Lower leg skin (tissue), 3 donors: ENCODE measurements at regions not wholly inside any gene's neighbourhood (a gene's known extent, or its start where the extent isn't known, plus 50 kb on each side); places are given as distances from the start of the nearest gene placed in this dataset.

Source experiments
- POLR2A ChIP-seq, 2 donors: fragments of 450-650 bp; IDR thresholded peaks; one replicate each; pipeline ENCODE4 v1.6.1; 2016 to 2017; ENCODE audit warnings: antibody characterized with exemption in 2 of 2, mild to moderate bottlenecking in 1 of 2, moderate library complexity in 1 of 2
- TF ChIP-seq, protein P1 (sequence below), 3 donors: fragments of 450-650 bp; IDR thresholded peaks; one replicate each; pipeline ENCODE4 v1.5.1; 2016; ENCODE audit warnings: antibody characterized with exemption in 3 of 3, mild to moderate bottlenecking in 3 of 3, moderate library complexity in 2 of 3

DNA sequence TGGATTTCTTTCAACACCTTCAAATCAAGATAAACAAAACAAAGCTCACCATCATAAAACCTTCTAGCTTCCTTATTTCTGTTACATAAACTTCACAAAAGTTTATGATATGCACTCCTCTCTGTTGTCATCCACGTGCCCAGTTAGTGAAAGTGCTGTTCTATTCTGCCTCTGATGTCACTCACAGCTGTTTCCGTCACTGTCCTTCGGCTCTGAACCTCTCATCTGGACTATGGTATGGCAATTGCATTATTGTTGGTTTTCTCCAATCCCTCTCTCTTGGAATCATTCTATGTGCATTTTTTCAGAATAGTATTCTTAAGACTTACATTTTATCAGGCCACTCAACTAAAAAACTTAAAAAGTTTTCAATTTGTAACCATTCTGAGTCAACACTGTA lies 264.2 kb upstream of the DAPK1 start:
- TF ChIP-seq, protein P1, sequence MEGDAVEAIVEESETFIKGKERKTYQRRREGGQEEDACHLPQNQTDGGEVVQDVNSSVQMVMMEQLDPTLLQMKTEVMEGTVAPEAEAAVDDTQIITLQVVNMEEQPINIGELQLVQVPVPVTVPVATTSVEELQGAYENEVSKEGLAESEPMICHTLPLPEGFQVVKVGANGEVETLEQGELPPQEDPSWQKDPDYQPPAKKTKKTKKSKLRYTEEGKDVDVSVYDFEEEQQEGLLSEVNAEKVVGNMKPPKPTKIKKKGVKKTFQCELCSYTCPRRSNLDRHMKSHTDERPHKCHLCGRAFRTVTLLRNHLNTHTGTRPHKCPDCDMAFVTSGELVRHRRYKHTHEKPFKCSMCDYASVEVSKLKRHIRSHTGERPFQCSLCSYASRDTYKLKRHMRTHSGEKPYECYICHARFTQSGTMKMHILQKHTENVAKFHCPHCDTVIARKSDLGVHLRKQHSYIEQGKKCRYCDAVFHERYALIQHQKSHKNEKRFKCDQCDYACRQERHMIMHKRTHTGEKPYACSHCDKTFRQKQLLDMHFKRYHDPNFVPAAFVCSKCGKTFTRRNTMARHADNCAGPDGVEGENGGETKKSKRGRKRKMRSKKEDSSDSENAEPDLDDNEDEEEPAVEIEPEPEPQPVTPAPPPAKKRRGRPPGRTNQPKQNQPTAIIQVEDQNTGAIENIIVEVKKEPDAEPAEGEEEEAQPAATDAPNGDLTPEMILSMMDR (IDR thresholded peaks at IDR 0.05): no peak
- TF ChIP-seq POLR2A (IDR thresholded peaks at IDR 0.05): no peak
